Ramos (cell line): ENCODE measurements at regions not wholly inside any gene's neighbourhood (a gene's known extent, or its start where the extent isn't known, plus 50 kb on each side); places are given as distances from the start of the nearest gene placed in this dataset.

ENCODE experiments used
- in situ Hi-C: fragments of 300-500 bp; cut with MboI; formaldehyde crosslinking; loops from one replicate; pipeline ENCODE4 v1.14.3; 2022; ENCODE audit warnings: low sequenced_read_pairs; ENCODE audit not compliant: unreplicated experiment

- in situ Hi-C loops: no loop called here
Measured at GRCh38 chr2:12261986-12262680, 454.6 kb upstream of the TRIB2 start.

GRCh38 chr2:12262681-12263436 is 453.9 kb upstream of the TRIB2 start:
- in situ Hi-C loops: no loop called here

GRCh38 chr2:12263730-12264129 is 453.0 kb upstream of the TRIB2 start:
- in situ Hi-C loops: no loop called here

GRCh38 chr2:12264146-12264545 is 452.6 kb upstream of the TRIB2 start:
- in situ Hi-C loops: no loop called here

GRCh38 chr2:12265646-12266045 is 451.1 kb upstream of the TRIB2 start:
- in situ Hi-C loops: no loop called here

GRCh38 chr2:12267042-12267441 is 449.7 kb upstream of the TRIB2 start:
- in situ Hi-C loops: no loop called here

- in situ Hi-C loops: no loop called here
Measured at GRCh38 chr2:12269041-12269972, 447.4 kb upstream of the TRIB2 start.

GRCh38 chr2:12270876-12271588 is 445.7 kb upstream of the TRIB2 start:
- in situ Hi-C loops: no loop called here

GRCh38 chr2:12271589-12271984 is 445.1 kb upstream of the TRIB2 start:
- in situ Hi-C loops: no loop called here

GRCh38 chr2:12273111-12273510 is 443.6 kb upstream of the TRIB2 start:
- in situ Hi-C loops: no loop called here

- in situ Hi-C loops: no loop called here
Measured at GRCh38 chr2:12274591-12274990, 442.1 kb upstream of the TRIB2 start.

- in situ Hi-C loops: no loop called here
Measured at GRCh38 chr2:12277241-12278034, 439.3 kb upstream of the TRIB2 start.

- in situ Hi-C loops: no loop called here
Measured at GRCh38 chr2:12278217-12278750, 438.5 kb upstream of the TRIB2 start.

GRCh38 chr2:12282780-12283695 is 433.7 kb upstream of the TRIB2 start:
- in situ Hi-C loops: no loop called here

GRCh38 chr2:12284037-12284436 is 432.7 kb upstream of the TRIB2 start:
- in situ Hi-C loops: no loop called here

GRCh38 chr2:12284487-12284886 is 432.2 kb upstream of the TRIB2 start:
- in situ Hi-C loops: no loop called here

GRCh38 chr2:12286347-12286746 is 430.4 kb upstream of the TRIB2 start:
- in situ Hi-C loops: no loop called here

GRCh38 chr2:12287220-12287751 is 429.4 kb upstream of the TRIB2 start:
- in situ Hi-C loops: no loop called here
